GM23338 (cell line): ENCODE measurements at regions not wholly inside any gene's neighbourhood (a gene's known extent, or its start where the extent isn't known, plus 50 kb on each side); places are given as distances from the start of the nearest gene placed in this dataset.

Experiments
- ATAC-seq: fragments of 200-7000 bp; cut with Tn5 transposase; 3 replicates; pipeline ENCODE4 v1.9.1; 2020
- DNase-seq: peaks from one replicate; pipeline ENCODE4 v3.0.0-alpha.2; 2015; ENCODE audit warnings: low spot score
- H2AFZ ChIP-seq: fragments of 200-600 bp; sonication (generic); 2 replicates; pipeline ENCODE4 v1.8.0; 2016; ENCODE audit warnings: antibody characterized with exemption, mild to moderate bottlenecking, moderate library complexity
- H3F3A ChIP-seq: fragments of 200-600 bp; sonication (generic); replicated peaks from 2 replicates; pipeline ENCODE4 v1.8.0; 2017; ENCODE audit warnings: antibody characterized with exemption, mixed run types, low read depth
- H3K27ac ChIP-seq: fragments of 200-600 bp; sonication (generic); 2 replicates; pipeline ENCODE4 v1.6.1; 2016; ENCODE audit warnings: low read depth
- H3K27me3 ChIP-seq: fragments of 200-600 bp; sonication (generic); 2 replicates; pipeline ENCODE4 v1.8.0; 2016; ENCODE audit warnings: mild to moderate bottlenecking, mixed run types, moderate library complexity; ENCODE audit not compliant: insufficient read depth
- H3K36me3 ChIP-seq: fragments of 200-600 bp; sonication (generic); 2 replicates; pipeline ENCODE4 v1.8.0; 2016; ENCODE audit warnings: mild to moderate bottlenecking; ENCODE audit not compliant: insufficient read depth
- H3K4me1 ChIP-seq: fragments of 200-600 bp; sonication (generic); 2 replicates; pipeline ENCODE4 v1.8.0; 2016; ENCODE audit warnings: mild to moderate bottlenecking, moderate library complexity; ENCODE audit not compliant: insufficient read depth
- H3K4me2 ChIP-seq: fragments of 200-600 bp; sonication (generic); 2 replicates; pipeline ENCODE4 v1.7.1; 2017; ENCODE audit warnings: mixed run types
- H3K4me3 ChIP-seq: fragments of 200-600 bp; sonication (generic); 2 replicates; pipeline ENCODE4 v1.6.1; 2016; ENCODE audit warnings: mixed run types
- H3K79me2 ChIP-seq: fragments of 200-600 bp; sonication (generic); replicated peaks from 2 replicates; pipeline ENCODE4 v1.8.0; 2017; ENCODE audit warnings: mild to moderate bottlenecking; ENCODE audit not compliant: insufficient read depth
- H3K9me2 ChIP-seq: fragments of 200-600 bp; sonication (generic); 2 replicates; pipeline ENCODE4 v1.8.0; 2017; ENCODE audit not compliant: insufficient read depth
- H4K20me1 ChIP-seq: fragments of 200-600 bp; sonication (generic); replicated peaks from 2 replicates; pipeline ENCODE4 v1.8.0; 2017; ENCODE audit warnings: mild to moderate bottlenecking; ENCODE audit not compliant: insufficient read depth
- H3K27ac Mint-ChIP-seq: 2 replicates; pipeline ENCODE4 v1.8.0; 2020; ENCODE audit warnings: inconsistent platforms, mild to moderate bottlenecking, moderate library complexity, mixed read lengths
- H3K27me3 Mint-ChIP-seq: 3 replicates; pipeline ENCODE4 v1.8.0; 2022; ENCODE audit warnings: low read depth, mild to moderate bottlenecking, moderate library complexity, mixed read lengths, inconsistent platforms; ENCODE audit not compliant: insufficient read depth, poor library complexity
- H3K36me3 Mint-ChIP-seq: 3 replicates; pipeline ENCODE4 v1.8.0; 2021; ENCODE audit warnings: low read depth, mild to moderate bottlenecking, inconsistent platforms, moderate library complexity, mixed read lengths
- H3K4me1 Mint-ChIP-seq: 3 replicates; pipeline ENCODE4 v1.8.0; 2020; ENCODE audit warnings: mild to moderate bottlenecking, inconsistent platforms, mixed read lengths
- H3K4me3 Mint-ChIP-seq: 3 replicates; pipeline ENCODE4 v1.8.0; 2021; ENCODE audit warnings: moderate library complexity, mild to moderate bottlenecking, inconsistent platforms, mixed read lengths
- H3K9me3 Mint-ChIP-seq: 3 replicates; pipeline ENCODE4 v1.8.0; 2020; ENCODE audit warnings: moderate library complexity, mild to moderate bottlenecking, inconsistent platforms, mixed read lengths
- JUNB ChIP-seq: IDR thresholded peaks from one replicate; pipeline ENCODE4 v1.6.1; 2016; ENCODE audit warnings: antibody characterized with exemption; ENCODE audit not compliant: unreplicated experiment
- POLR2AphosphoS5 ChIP-seq: IDR thresholded peaks from 2 replicates; pipeline ENCODE4 v1.6.1; 2016; ENCODE audit warnings: antibody characterized with exemption, low read depth
- ZNF331 ChIP-seq: fragments of 250-450 bp; sonication (Bioruptor Pico); IDR thresholded peaks from 2 replicates; pipeline ENCODE4 v1.5.0; 2020; ENCODE audit warnings: low read depth, mild to moderate bottlenecking, moderate library complexity
- TF ChIP-seq, protein P1 (sequence below): IDR thresholded peaks from one replicate; pipeline ENCODE4 v1.6.1; 2018; ENCODE audit warnings: antibody characterized with exemption; ENCODE audit not compliant: unreplicated experiment

DNA sequence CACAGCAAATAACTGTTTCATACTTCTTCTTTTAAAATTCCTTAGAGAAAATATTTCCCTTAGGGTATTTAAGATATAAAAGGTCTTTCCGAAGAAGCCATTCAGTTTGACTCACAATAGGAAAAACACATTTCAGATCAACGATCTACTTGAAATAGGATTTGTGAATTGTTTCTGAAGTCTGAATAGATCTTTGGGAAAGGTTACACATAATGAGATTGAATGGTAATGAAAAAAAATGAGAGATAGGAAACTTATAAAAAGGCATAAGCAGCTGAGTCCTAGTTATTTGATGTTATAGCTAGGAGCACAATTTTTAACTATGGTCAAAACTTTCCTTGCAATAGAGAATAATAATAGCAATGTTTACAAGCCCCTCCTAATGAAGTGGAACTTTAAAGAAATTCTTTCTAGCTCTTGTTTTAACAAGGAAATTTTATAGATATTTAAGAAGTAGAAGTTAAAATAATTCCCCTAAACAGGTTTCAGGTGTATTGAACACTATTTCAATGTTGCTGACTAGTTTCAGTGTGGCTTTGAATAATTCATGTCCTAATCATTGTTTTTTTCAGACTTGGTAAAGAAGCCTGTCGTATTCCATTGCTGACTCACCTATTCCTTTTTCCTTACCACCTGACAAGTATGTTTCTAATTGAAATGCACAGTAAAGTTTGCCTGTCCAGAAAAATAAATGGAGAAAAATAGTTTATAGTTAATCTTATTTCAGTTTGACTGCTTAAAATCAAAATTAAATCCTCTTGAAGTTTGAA lies 89.1 kb downstream of the PCDH18 start:
- Mint-ChIP-seq H3K36me3 (no peaks in the 10 kb centered on the region), H3K4me1 (peaks cover 12% of the 10 kb centered on the region), H3K27ac (peak overlapping the region; percentile 93), H3K4me3 (no peak overlapping the region), H3K9me3 (0 out of 3 replicates have a peak, but pooled peaks cover 3% of the 10 kb centered on the region), H3K27me3 (no peaks in the 10 kb centered on the region)
- no peaks in the 10 kb centered on the region for H3K27me3 ChIP-seq
- no peaks in the 10 kb centered on the region for H3K36me3 ChIP-seq
- no peaks in the 10 kb centered on the region for H4K20me1 ChIP-seq
- no peak overlapping the region for H3K4me3 ChIP-seq
- H3K4me1 ChIP-seq = peaks cover 9% of the 10 kb centered on the region; the same call in 1 of the 2 replicates
- H3F3A ChIP-seq = no peaks in the 10 kb centered on the region
- no peaks in the 10 kb centered on the region for H3K79me2 ChIP-seq
- no peak overlapping the region for H3K4me2 ChIP-seq
- TF ChIP-seq ZNF331 = no peak
- H3K9me2 ChIP-seq = no peaks in the 10 kb centered on the region
- no peak for ATAC-seq
- H2AFZ ChIP-seq = no peak overlapping the region
- H3K27ac ChIP-seq = no peak overlapping the region
- no peak for DNase-seq

DNA sequence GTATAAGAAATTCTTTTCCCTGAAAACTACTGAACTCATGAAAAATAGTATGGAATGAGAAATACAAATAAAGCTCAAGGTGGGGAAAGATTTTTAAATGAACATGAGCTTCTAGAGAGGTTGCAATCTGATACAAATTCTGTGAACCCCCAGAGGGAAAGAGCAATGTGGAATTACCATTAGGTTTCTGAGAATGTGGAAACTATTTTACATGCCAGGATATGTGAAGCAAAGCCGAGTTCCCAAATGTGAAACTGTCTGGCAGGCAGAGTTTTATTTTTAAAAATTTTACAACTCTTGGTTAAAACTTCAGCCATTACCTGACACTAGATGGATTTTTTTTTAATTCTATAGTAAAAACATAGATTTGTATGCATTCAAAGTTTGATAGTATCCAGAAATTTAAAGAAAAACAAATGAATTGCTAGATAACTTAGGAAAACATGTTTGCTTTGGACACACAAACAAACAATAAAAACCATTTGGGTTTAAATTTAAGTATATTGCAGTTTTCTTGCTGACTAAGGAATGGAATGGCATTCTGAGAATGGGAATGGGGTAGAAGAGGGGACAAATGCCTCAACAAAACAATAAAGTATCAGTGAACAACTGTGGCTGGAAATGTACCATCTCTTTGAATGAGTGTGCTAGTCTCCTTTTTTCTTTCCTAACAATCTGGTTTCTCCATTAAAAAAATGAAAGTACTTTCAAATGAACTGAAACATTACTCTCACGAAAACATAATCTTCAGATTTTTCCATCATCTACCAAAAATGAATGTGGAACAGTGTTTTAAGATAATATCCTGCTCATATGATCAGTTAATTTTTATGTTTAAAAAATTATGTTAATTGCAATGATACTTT lies 99.6 kb downstream of the PCDH18 start:
- peaks cover 2% of the 10 kb centered on the region for H3K9me3 Mint-ChIP-seq
- peaks cover 2% of the 10 kb centered on the region; the same call in 1 of the 3 replicates for H3K4me1 Mint-ChIP-seq
- H2AFZ ChIP-seq = peak overlapping the region; percentile 80

More for the DNA sequence above, 99.6 kb downstream of the PCDH18 start:
- H3K9me2 ChIP-seq = no peaks in the 10 kb centered on the region
- H3K4me3 ChIP-seq = no peak overlapping the region
- H3K27me3 ChIP-seq = no peaks in the 10 kb centered on the region
- no peaks in the 10 kb centered on the region for H4K20me1 ChIP-seq
- no peaks in the 10 kb centered on the region for H3K36me3 ChIP-seq
- Mint-ChIP-seq H3K27ac (peak overlapping the region; percentile 13; the same call in 1 of the 2 replicates), H3K27me3 (no peaks in the 10 kb centered on the region), H3K4me3 (no peak overlapping the region), H3K36me3 (no peaks in the 10 kb centered on the region)
- ATAC-seq (no peak), DNase-seq (no peak)
- H3K79me2 ChIP-seq = no peaks in the 10 kb centered on the region
- TF ChIP-seq POLR2AphosphoS5 (no peak), JUNB (no peak)
- TF ChIP-seq, protein P1, sequence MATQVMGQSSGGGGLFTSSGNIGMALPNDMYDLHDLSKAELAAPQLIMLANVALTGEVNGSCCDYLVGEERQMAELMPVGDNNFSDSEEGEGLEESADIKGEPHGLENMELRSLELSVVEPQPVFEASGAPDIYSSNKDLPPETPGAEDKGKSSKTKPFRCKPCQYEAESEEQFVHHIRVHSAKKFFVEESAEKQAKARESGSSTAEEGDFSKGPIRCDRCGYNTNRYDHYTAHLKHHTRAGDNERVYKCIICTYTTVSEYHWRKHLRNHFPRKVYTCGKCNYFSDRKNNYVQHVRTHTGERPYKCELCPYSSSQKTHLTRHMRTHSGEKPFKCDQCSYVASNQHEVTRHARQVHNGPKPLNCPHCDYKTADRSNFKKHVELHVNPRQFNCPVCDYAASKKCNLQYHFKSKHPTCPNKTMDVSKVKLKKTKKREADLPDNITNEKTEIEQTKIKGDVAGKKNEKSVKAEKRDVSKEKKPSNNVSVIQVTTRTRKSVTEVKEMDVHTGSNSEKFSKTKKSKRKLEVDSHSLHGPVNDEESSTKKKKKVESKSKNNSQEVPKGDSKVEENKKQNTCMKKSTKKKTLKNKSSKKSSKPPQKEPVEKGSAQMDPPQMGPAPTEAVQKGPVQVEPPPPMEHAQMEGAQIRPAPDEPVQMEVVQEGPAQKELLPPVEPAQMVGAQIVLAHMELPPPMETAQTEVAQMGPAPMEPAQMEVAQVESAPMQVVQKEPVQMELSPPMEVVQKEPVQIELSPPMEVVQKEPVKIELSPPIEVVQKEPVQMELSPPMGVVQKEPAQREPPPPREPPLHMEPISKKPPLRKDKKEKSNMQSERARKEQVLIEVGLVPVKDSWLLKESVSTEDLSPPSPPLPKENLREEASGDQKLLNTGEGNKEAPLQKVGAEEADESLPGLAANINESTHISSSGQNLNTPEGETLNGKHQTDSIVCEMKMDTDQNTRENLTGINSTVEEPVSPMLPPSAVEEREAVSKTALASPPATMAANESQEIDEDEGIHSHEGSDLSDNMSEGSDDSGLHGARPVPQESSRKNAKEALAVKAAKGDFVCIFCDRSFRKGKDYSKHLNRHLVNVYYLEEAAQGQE = no peak
- no peak overlapping the region for H3K4me2 ChIP-seq
- no peak overlapping the region for H3K27ac ChIP-seq
- no peaks in the 10 kb centered on the region for H3K4me1 ChIP-seq
- H3F3A ChIP-seq = no peaks in the 10 kb centered on the region
